GM12864 (cell line): ENCODE measurements at regions not wholly inside any gene's neighbourhood (a gene's known extent, or its start where the extent isn't known, plus 50 kb on each side); places are given as distances from the start of the nearest gene placed in this dataset.

Experiments
- DNase-seq: peaks from one replicate; pipeline ENCODE4 v3.0.0-alpha.2; 2011; ENCODE audit warnings: low read depth
- H3K4me3 ChIP-seq: 2 replicates; pipeline ENCODE4 v1.5.1; 2011; ENCODE audit warnings: mild to moderate bottlenecking, low read depth, low read length, control low read depth
- CTCF ChIP-seq: IDR thresholded peaks from 2 replicates; pipeline ENCODE4 v1.5.1; 2011; ENCODE audit warnings: low read depth, mild to moderate bottlenecking, moderate library complexity, low read length, control low read depth, inconsistent platforms; ENCODE audit errors: missing control alignments

GRCh38 chr9:23556459-23556858, 269.6 kb downstream of the ELAVL2 start:
- no peak for DNase-seq
- no peak for TF ChIP-seq CTCF
- H3K4me3 ChIP-seq, result no peak overlapping the region

GRCh38 chr9:23557689-23558088, 268.4 kb downstream of the ELAVL2 start:
- no peak for DNase-seq
- no peak overlapping the region for H3K4me3 ChIP-seq
- TF ChIP-seq CTCF, result no peak

- TF ChIP-seq CTCF, result no peak
- no peak overlapping the region for H3K4me3 ChIP-seq
- DNase-seq, result no peak
These were observed 266.5 kb downstream of the ELAVL2 start for GRCh38 chr9:23559522-23559921.

- no peak for DNase-seq
- no peak overlapping the region for H3K4me3 ChIP-seq
- no peak for TF ChIP-seq CTCF
These were observed 262.5 kb downstream of the ELAVL2 start for GRCh38 chr9:23563517-23563916.

- no peak for TF ChIP-seq CTCF
- DNase-seq, result no peak
- H3K4me3 ChIP-seq, result no peak overlapping the region
These were observed 258.4 kb downstream of the ELAVL2 start for GRCh38 chr9:23567516-23568165.

GRCh38 chr9:23571414-23572104, 254.5 kb downstream of the ELAVL2 start:
- no peak for DNase-seq
- no peak overlapping the region for H3K4me3 ChIP-seq
- TF ChIP-seq CTCF, result no peak

- no peak for TF ChIP-seq CTCF
- DNase-seq, result no peak
- H3K4me3 ChIP-seq, result no peak overlapping the region
These were observed 252.2 kb downstream of the ELAVL2 start for GRCh38 chr9:23573800-23574199.
